Vagina (tissue), 2 donors: ENCODE measurements at regions not wholly inside any gene's neighbourhood (a gene's known extent, or its start where the extent isn't known, plus 50 kb on each side); places are given as distances from the start of the nearest gene placed in this dataset.

Experiments
- POLR2A ChIP-seq, 2 donors: fragments of 450-650 bp; IDR thresholded peaks; one replicate each; pipeline ENCODE4 v1.6.1; 2017; ENCODE audit warnings: antibody characterized with exemption in 2 of 2, mild to moderate bottlenecking in 2 of 2, moderate library complexity in 2 of 2
- POLR2AphosphoS5 ChIP-seq, 2 donors: sonication (generic); formaldehyde crosslinking; IDR thresholded peaks; one replicate each; pipeline ENCODE4 v1.9.0; 2017; ENCODE audit warnings: antibody characterized with exemption in 2 of 2, mild to moderate bottlenecking in 2 of 2, low read depth in 1 of 2; ENCODE audit not compliant: insufficient read depth in 1 of 2
- TF ChIP-seq, protein P1 (sequence below), 3 experiments: fragments of 450-650 bp in 2 of 3; fragments of 200-600 bp in 1 of 3; sonication (generic) in 1 of 3; IDR thresholded peaks; one replicate each; pipeline ENCODE4 v1.5.1; 2017 to 2019; ENCODE audit warnings: antibody characterized with exemption in 3 of 3, mild to moderate bottlenecking in 2 of 3, moderate library complexity in 2 of 3

DNA sequence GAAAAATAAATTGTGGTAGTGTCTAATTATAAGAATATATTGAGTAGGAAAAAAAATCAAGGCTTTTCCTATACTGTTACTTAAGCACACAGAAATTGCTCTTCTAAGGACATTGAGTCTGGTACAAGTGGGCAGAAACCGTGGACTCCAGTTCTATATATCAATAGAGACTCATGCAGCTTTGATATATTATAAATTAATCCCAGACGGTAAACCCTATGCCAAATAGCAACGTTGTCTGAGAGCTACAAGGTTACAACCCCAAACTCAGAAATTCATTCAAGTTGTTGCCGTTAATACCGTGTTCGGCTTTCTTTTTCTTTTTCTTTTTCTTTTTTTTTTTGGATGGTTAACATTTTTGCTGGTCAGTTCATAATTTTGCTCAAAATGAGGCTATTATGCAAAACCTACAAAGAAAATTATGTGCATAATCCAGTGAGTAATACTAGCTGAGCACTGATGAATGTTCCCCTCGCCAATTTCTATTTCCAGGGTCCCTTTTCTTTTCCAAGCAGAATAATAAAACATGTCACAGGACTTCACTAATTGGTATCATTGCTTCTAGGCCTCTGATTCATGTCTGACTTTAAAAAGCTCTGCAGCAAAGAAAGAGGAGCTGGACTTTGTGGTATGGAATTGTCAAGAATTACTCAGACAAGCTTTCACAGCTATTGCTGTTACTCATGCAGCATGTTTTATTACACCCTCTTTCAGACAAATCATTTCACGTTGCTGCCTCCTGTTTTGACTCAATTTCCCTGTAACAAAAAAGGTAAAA is 737.7 kb downstream of the NLGN4X start:
- TF ChIP-seq POLR2A (IDR thresholded peaks at IDR 0.05): no peak
- TF ChIP-seq, protein P1, sequence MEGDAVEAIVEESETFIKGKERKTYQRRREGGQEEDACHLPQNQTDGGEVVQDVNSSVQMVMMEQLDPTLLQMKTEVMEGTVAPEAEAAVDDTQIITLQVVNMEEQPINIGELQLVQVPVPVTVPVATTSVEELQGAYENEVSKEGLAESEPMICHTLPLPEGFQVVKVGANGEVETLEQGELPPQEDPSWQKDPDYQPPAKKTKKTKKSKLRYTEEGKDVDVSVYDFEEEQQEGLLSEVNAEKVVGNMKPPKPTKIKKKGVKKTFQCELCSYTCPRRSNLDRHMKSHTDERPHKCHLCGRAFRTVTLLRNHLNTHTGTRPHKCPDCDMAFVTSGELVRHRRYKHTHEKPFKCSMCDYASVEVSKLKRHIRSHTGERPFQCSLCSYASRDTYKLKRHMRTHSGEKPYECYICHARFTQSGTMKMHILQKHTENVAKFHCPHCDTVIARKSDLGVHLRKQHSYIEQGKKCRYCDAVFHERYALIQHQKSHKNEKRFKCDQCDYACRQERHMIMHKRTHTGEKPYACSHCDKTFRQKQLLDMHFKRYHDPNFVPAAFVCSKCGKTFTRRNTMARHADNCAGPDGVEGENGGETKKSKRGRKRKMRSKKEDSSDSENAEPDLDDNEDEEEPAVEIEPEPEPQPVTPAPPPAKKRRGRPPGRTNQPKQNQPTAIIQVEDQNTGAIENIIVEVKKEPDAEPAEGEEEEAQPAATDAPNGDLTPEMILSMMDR (IDR thresholded peaks at IDR 0.05): no peak
- no peak for TF ChIP-seq POLR2AphosphoS5 (IDR thresholded peaks at IDR 0.05; ENCODE audit: insufficient read depth in 1 of 2, low read depth in 1 of 2)
